Erythroblast (primary cell): ENCODE measurements at regions not wholly inside any gene's neighbourhood (a gene's known extent, or its start where the extent isn't known, plus 50 kb on each side); places are given as distances from the start of the nearest gene placed in this dataset.

Source experiments
- GATA1 ChIP-seq: IDR thresholded peaks from 2 replicates; pipeline ENCODE4 v1.6.1; 2011; ENCODE audit warnings: low read depth, mild to moderate bottlenecking, control low read depth, low read length, moderate library complexity
- POLR2A ChIP-seq: IDR thresholded peaks from 2 replicates; pipeline ENCODE4 v1.6.1; 2011; ENCODE audit warnings: mild to moderate bottlenecking, low read length

DNA sequence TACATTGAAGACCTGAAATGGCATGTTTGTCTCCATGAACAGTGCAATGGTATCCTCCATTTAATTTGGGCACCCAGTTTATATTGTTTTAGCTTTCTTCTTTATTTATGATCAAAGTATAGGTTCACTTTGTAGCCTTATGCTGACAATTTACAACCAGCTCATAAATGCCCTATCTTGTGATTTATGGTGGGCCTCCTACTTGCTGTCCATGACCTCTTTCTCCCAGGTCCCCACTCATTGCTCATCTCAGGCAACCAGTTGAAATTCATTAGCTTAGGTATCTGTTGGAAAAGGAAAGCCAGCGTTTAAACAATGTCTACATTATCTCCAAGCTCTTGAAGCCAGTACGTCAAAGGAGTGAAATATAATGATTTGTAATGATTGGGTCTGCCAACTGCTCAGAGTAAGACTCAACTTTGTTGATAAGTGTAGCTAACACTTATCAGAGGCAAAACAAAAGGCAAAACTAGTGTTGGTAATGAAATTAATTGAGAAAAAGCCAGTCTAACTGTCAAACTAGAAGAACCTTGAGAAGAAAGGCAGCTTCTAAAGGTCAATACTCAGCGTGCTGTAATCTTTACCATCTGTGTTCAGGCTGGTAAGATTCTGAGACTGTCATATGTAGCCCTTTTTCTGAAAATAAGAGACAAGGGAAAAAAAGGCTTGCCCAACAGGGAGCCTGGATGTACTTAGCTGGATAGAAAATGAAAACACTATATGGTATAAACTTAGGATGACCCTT is 695.9 kb downstream of the EPHA4 start:
- no peak for TF ChIP-seq POLR2A
- TF ChIP-seq GATA1: no peak
